Stimulated activated CD4-positive, alpha-beta T cell treated with anti-CD3 and anti-CD28 coated beads, Interleukin-4, amount 100 ng/mL, for 4 hours (primary cell): ENCODE measurements at regions not wholly inside any gene's neighbourhood (a gene's known extent, or its start where the extent isn't known, plus 50 kb on each side); places are given as distances from the start of the nearest gene placed in this dataset.
"Not testable (repeated sequence)": the region's sequence is repeated elsewhere in the genome, so short reads cannot be mapped to it uniquely, and the experiment has no call there.

Experiments
- DNase-seq, 2 experiments: peaks; one replicate each; pipeline ENCODE4 v3.0.0-alpha.2; 2020

DNA sequence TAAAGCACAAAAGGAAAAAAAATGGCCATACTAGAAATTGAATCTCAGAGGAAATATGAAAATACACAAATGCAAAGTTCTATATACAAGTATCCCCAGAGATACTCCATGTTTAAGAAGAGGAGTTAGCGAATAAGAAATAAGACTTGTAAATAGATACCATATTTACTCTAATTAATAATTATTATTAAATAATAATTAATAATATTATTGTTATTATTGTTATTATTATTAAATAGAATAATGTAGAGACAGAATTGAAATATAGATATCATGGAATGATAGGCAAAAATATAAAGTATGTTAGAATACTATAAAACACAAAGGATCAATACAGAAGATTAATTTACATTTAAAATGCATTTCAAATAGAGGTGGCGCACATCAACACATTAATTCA is 1047.5 kb upstream of the MIR17HG start:
- no peak for DNase-seq

DNA sequence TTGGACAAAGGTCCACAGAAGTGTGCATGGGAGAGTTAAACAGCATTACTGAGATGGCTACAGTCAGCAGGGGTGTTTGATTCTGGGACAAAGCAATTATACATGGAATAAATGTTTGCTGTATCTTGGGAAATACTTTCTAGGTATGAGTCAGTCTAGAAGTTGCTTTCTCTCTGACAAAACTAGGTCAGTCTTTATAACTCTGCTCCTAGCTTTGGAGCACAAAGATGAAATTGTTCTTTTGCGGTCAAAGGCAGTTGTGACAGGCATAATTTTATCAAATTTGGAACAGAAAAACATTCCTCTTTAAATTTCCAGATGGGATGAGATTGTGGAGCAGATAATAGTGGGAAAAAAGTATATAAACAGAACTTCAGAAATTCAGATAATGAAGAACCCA is 1045.4 kb upstream of the MIR17HG start:
- no peak for DNase-seq

DNA sequence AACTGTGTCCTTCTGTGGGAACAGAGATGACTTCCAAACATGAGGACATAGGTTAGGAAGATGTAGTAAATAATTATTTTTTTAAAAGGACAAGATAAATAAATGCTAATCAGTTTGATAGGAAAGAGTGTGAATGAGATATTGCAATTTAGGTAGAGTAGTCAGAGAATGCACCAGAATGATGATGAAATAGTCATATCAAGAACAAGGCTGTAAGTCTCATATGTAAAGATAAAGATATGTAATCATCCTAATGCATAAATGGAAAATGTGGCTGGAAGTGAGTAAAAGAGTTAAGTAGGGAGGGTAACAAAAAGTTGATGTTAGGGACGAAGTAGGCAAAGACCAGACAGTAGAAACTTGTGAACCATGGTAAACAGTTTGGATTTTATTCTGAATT is 1041.7 kb upstream of the MIR17HG start:
- DNase-seq = no peak

DNA sequence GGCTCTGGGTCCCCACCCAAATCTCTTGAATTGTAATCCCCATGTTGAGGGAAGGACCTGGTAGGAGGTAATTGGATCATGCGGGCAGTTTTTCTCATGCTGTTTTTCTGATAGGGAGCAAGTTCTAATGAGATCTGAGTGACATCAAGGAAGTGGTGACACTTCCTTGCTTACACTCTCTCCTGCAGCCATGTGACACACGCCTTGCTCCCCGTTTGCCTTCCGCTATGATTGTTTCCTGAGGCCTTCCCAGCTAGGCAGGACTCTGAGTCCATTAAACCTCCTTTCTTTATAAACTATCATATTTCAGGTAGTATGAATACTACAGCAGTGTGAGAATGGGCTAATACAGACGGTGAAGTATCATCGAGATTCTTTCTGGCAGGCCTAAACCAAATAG is 1040.4 kb upstream of the MIR17HG start:
- DNase-seq = no peak

DNA sequence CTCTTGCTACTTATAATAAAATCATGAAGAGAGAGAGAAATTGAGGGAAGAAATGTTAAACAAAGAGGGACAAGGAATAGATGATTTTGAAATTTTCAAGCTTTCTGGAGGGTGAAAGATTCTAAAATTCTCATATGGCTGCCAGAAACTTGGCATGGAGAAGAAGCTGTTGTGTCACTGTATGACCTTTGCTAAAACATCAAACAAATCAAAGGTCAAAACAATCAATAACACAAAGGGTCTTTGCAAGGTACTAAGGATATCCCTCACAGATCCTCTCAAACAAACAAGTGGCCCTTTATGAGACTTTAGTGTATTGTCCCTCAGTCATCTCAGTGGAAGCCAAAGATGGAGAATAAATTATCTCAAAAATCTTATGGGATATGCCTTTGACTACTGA is 1039.2 kb upstream of the MIR17HG start:
- no peak for DNase-seq

DNA sequence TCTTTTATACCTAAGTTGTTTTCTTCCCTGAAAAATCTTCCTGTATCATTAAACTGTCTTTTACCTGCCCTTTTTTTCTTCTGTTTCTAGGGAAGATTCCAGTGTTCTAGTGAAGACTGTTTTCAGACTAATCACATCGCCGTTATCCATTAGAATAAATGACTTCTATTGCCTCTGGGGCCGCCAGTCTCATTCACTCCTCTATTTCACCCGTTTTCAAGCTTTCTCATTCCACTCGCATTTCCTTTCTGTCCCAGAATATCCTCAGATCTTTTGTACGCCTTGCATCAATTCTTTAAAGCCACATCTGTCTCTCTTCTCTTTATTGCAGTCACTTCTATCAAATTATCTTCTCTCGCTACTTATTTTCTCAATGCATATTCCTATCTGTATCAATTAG is 1035.6 kb upstream of the MIR17HG start:
- DNase-seq = no peak

DNA sequence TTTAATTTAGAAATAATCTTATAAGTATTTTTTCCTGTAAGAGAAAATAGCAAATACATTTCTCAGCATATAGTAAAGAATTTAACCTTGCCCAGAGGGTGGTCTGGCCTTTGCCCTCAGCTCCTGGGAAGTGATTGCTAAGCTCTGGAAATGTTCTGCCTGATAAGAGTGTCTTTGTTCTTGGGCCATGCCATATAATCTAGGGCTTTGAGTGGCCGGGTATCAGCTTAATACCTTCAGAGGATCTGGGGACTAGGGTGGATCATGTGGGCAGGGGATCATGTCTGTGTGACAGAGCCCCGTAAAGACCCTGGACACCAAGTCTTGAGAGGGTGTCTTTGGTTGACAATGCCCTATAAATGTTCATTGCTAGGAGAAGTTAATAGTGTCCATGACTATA is 1032.4 kb upstream of the MIR17HG start:
- DNase-seq = no peak

DNA sequence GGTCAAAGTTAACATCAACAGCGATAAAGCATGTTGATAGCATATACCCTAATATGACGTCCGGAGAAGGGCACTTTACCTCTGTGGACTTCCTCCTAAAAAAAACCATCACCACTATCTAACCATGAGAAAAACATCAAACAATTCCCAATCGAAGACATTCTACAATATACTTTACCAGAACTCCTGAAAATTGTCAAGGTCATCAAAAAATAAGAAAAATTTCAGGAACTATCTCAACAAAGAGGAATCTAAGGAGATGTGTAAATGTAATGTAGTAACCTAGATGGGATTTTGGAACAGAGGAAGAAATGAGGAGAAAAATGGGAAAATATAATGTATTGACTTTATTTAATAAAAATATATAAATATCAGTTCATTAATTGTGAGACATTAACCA is 1026.8 kb upstream of the MIR17HG start:
- no peak for DNase-seq

DNA sequence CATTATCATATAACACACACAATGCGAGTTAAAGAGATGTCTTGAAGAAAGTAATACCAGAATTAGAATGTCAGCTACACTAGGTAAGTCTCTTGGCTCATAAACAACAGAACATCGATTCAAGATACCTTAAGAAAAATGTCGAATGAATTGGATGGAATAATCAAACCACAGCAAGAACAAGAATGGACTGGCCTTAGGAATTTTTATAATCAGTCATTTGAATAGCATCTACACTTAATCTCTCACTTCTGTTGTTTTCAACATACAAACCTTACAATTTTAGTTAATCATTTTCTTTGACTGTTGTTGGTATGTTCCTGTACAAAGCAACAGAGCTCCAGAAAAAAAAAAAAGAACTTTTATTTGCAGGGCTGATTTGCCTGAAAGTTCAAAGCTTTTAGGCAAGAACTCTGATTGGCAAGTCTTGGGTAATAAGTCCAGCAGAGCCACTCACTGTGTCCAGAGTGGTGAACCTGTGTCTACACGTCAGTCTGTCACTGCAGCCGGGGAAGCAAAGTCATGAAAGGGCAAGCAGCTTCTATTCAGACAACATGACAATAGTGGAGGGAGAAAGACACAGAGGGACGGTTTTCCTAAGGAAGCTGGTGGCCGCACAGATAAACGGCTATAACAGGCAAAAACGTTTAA is 1026.1 kb upstream of the MIR17HG start:
- DNase-seq = no peak

DNA sequence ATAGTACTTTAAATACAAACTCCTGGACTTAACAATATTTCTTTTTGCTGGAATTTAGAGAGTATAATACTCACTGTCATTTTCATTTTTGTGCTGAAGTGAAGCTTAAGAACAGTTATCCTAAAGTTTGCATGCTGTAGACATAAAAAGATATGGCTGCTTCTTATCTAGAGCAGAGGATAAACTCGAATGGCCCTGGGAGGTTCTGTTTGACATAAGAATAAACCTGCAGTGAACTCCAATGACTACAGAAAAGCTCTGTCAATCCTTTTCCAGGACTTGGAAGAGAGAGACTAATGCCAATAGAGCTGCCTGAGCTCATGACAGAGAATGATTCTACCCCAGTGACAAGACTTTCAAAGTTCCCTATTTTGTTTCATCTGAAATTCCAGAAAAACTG is 1017.8 kb upstream of the MIR17HG start:
- DNase-seq = no peak

DNA sequence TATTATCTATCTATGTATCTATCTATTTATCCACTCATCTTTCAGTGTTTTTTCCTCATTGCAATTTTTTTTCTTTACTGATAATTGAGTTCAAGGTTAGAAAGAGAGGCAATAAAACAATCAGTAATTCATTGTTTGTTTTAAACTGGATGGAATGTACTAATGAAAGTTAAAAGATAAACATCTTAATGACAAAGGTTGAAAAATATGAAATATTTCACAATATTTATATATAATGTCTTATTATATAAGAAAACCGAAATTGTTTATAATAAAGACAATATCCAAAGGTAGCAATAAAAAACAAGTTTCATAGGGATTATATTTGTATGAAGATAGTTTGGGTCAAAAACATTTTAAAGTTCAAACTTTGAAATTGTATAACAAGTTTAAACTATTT is 1015.5 kb upstream of the MIR17HG start:
- DNase-seq = no peak

DNA sequence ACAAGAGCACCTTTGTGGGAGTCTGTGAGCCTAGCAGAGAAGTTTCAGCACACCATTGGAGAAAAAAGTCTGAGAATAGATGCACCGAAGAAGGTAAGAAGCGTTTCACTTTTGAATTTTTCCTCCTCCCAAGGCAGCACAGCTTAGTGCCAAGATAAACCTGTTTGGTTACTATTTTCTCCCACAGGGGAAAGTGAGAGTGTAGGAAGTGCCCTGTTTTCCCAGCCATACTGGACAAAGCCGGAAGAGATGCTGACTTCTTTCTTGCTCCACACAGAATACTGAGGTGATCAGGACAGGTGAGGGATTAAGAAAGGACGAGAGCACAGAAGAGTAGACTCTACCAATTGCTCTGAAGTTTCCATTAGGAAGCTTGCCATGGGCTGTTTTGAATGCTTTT is 1011.0 kb upstream of the MIR17HG start:
- DNase-seq = no peak

DNA sequence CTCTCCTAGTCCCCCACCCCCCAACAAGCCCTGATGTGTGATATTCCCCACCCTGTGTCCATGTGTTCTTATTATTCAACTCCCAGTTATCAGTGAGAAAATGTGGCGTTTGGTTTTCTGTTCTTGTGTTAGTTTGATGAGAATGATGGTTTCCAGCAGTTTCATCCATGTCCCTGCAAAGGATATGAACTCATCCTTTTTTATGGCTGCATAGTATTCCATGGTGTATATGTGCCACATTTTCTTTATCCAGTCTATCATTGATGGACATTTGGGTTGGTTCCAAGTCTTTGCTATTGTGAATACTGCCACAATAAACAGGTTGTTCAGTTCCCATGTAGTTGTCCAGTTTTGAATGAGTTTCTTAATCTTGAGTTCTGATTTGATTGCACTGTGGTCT is 1006.1 kb upstream of the MIR17HG start:
- not testable (repeated sequence) for DNase-seq

DNA sequence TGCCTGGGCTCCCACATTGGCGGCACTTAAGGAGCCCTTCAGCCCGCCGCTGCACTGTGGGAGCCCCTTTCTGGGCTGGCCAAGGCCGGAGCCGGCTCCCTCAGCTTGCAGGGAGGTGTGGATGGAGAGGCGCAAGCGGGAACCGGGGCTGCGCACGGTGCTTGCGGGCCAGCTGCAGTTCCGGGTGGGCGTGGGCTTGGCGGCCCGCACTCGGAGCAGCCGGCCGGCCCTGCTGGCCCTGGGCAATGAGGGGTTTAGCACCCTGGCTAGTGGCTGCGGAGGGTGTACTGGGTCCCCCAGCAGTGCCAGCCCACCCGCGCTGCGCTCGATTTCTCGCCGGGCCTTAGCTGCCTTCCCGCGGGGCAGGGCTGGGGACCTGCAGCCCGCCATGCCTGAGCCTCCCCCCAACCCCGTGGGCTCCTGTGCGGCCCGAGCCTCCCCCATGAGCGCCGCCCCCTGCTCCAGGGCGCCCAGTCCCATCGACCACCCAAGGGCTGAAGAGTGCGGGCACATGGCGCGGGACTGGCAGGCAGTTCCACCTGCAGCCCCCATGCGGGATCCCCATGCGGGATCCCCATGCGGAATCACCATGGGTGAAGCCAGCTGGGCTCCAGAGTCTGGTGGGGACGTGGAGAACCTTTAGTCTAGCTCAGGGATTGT is 998.9 kb upstream of the MIR17HG start:
- not testable (repeated sequence) for DNase-seq

DNA sequence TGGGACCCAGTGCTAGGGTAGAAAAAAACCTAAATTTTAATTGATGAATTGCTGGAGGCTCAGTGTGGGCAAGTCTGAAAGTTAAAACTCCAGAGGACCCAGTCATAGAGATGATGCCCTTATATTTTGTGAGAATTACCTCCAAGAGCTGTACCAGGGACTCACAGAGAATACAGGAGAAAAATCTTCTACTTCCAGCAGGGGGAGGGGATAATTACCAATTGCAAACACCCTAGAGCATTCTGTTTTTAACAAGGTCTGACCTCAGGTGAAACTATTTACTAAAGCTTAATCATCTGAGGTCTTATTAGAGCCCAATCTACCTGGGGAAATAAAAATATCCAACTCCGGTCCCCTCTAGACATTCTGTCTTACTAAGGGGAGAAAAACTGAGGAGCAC is 994.7 kb upstream of the MIR17HG start:
- DNase-seq = no peak

DNA sequence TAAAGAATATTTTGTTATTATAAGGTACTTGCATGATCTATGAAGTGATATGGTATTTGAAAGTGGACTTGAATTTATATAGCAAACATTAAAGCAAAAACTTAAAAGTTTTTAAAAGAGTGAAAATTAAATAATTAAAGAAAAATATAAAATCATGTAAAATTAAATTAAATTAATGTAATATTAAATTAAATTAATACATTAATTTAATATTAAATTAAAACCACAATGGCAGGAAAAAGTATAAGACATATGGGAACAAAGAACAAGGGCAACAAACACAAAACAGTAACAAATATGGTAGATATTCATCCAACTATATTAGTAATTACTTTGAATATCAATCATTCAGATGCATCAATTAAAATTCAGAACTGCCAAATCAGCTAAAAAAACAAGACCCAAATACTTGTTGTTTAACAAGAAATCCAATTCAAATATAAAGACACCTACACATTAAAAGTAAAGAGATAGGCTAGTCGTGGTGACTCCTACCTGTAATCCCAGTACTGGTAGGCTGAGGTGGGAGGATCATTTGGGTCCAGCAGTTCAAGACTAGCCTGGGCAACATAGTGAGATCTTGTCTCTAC is 992.2 kb upstream of the MIR17HG start:
- DNase-seq = no peak

DNA sequence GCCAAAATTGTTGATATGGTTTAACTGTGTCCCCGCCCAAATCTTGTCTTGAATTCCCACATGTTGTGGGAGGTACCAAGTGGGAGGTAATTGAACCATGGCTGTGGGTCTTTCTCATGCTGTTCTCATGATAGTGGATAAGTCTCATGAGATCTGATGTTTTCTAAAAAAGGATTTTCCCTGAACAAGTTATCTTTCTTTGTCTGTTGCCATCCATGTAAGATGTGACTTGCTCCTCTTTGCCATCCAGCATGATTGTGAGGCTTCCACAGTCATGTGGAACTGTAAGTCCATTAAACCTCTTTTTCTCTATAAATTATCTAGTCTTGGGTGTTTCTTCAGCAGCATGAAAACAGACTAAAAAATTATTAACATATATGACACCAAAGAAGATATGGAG is 986.7 kb upstream of the MIR17HG start:
- DNase-seq = no peak

DNA sequence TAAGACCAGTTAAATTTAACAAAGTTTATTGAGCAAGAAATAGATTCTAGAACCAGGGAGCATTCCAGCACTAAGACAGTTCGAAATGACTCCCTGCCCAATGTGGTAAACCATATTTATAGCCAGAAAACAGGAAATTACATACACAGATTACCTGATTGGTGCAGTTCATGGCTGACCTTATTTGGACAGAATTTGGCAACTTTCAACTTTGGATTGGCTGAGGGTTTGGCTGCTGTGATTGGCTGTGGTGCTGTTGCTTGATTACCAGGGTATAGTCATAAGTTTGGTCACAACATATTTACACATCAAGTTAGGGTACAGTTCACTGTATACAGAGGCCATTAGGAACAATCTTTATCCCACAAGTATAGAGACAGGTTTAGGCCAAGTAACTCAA is 984.8 kb upstream of the MIR17HG start:
- DNase-seq = no peak

DNA sequence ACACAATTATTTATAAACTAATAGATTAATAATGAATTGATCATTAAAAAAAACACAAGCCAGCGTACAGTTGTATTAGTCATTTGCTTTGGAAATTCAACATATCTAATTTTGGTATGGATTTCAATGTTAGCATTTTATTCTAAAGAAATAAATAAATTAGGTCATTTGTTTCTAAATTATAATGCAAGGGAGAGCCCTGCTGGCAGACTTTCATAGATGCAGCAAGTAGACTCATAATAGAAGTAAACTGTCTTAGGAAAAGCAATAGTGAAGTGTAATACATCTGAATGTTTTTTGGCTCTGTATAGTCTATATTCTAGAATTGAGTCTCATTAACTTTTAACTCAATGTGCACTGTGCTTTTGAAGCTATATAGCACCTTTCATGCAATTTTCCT is 982.4 kb upstream of the MIR17HG start:
- no peak for DNase-seq

DNA sequence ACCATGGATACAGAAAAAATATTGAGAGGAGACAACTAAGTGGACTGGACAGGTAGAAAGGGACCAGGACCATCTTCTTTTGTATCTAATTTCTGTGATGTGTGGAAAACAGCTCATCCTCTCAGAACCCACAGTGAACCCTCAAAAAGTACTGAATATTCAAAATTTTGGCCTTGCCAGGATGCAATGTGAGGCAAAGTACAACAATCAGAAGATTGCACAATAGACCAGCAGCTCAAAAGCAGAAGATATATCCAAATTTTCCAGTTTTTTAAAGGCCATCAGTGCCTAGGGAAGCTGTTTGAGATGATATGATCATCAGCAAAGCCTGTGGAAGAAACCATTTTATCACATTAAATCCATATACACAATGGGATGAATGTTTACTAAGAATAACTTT is 973.3 kb upstream of the MIR17HG start:
- DNase-seq = no peak

DNA sequence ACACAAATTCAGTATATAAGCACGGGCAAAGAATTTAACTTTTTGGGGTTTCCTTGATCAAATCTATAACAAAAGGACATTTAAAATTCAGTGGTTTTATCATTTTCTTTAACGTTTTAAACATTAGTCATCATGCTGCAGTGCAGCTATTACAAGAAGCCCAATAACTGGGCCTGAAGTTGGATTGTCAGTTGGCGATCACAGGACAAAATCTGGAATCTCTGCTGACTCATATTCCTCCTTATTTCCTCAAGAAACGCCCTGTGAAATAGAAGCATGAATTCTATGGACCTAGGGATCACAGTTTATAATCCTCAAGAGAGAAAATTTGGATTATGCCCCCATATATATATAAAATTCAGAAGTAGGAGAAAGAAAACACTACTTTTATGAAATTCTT is 971.6 kb upstream of the MIR17HG start:
- no peak for DNase-seq

DNA sequence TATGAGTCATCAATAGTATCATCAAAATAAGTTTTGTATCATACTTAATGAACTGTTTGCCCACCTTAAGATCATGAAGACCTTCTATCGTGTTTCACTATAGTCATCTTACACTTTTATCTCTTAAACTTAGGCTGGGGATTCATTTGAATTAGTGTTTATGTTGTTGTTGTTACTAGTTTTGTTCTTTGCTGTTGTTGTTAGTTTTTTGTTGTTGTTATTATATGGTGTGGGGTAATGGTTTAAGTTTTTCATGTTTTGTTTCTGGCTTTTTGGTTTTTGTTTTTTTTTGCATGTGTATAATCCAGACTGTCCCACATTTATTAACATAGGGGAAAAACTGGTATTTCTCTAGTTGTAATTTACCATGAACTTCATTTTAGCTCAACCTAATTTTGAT is 965.1 kb upstream of the MIR17HG start:
- DNase-seq = no peak

DNA sequence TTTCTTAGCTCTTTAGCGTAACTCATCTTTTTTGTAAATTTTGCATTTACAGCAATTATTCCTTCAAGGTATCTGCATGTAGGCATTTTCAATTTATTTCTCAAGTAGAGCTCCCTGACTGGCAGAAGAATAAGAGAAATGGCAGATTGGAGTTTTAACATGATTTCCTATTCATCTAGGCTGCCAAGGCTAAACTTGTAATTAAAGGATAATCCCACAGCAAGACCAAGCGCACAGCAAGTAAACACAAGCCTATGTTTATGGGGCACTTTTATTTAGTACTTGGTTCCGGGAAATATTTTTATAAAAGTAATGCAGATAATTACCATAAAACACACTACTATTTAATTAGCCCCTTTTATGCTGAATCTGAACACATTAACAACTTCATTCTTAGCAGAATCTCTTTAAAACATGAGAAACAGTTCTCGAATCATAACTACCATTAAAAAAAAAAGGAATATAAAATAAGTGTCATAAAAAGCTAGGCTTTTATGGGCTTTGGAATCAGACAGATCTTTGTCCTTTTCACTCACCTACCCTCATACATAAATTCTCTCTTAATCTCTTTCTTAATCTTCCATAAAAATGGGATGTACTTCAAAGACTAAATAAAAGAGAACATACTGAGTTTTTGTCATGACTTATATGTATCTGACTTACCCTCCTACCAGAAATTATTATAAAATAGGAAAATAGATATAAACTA is 961.6 kb upstream of the MIR17HG start:
- DNase-seq = no peak

DNA sequence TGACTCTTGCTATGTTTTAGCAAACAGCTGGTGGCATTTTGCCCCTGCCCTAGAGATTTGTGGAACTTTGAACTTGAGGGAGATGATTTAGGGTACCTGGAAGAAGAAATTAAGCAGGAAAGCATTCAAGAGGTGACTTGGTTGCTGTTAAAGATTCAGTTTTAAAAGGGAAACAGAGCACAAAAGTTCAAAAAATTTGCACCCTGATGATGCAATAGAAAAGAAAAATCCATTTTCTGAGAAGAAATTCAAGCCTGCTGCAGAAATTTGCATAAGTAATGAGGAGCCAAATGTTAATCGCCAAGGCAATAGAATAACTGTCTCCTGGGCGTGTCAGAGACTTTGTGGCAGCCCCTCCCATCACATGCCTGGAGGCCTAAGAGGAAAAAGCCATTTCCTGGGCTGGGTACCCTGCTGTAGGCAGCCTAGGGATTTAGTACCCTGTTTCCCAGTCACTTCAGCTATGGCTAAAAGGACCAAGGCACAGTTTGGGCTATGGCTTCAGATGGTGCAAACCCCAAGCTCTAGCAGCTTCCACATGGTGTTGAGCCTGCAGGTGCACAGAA is 958.5 kb upstream of the MIR17HG start:
- DNase-seq = no peak
